Omental fat pad (tissue), 3 donors: ENCODE measurements at regions not wholly inside any gene's neighbourhood (a gene's known extent, or its start where the extent isn't known, plus 50 kb on each side); places are given as distances from the start of the nearest gene placed in this dataset.

Experiments used
- ATAC-seq: fragments of 150-250 bp; one replicate; pipeline ENCODE4 v1.9.1; 2016; ENCODE audit warnings: mild to moderate bottlenecking, moderate library complexity; ENCODE audit not compliant: low FRiP score
- DNase-seq: peaks from one replicate; pipeline ENCODE4 v3.0.0-alpha.2; 2019; ENCODE audit warnings: low spot score
- TF ChIP-seq, protein P1 (sequence below), 3 donors: fragments of 450-650 bp; IDR thresholded peaks; one replicate each; pipeline ENCODE4 v1.5.1; 2016 to 2017; ENCODE audit warnings: antibody characterized with exemption in 3 of 3, mild to moderate bottlenecking in 3 of 3, moderate library complexity in 2 of 3

DNA sequence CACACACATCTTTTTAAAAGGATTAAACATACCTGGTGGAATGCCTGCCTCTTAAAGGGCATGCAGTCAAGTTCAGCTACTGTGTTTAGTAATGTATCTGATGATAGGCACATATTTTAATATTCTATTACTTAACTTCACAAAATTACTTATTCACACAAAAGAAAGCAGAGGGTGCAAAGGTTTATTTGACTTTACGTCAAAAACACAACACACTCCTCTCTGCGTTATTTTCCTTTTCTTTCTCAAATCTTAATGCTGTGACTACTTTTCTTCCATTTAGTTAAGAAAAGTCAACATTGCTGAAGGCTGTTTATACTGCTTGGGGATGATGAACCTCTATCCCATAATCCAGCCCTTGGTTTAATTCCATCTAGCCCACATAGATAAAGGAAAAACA lies 127.9 kb upstream of the ST6GAL2 start:
- ATAC-seq (no peak), DNase-seq (no peak)
- TF ChIP-seq, protein P1, sequence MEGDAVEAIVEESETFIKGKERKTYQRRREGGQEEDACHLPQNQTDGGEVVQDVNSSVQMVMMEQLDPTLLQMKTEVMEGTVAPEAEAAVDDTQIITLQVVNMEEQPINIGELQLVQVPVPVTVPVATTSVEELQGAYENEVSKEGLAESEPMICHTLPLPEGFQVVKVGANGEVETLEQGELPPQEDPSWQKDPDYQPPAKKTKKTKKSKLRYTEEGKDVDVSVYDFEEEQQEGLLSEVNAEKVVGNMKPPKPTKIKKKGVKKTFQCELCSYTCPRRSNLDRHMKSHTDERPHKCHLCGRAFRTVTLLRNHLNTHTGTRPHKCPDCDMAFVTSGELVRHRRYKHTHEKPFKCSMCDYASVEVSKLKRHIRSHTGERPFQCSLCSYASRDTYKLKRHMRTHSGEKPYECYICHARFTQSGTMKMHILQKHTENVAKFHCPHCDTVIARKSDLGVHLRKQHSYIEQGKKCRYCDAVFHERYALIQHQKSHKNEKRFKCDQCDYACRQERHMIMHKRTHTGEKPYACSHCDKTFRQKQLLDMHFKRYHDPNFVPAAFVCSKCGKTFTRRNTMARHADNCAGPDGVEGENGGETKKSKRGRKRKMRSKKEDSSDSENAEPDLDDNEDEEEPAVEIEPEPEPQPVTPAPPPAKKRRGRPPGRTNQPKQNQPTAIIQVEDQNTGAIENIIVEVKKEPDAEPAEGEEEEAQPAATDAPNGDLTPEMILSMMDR (IDR thresholded peaks at IDR 0.05) = no peak

DNA sequence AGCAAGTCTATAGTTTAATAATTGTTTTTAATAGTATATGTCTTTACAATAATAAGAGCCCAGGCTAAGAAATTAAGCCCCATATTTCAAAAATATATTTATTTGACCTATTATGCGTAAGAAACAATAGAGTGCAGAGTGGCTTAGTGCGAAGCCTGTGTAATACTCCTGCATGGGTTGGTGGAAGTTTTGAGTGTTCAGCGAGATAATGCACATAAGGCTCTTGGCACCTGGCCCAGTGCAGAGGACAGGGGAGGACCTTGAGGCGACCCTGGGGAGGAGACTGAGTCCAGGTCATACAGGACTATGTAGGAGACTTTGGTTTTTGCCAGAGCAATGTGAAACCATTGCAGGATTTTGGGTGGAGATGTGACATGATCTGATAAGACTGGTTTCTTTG lies 132.4 kb upstream of the ST6GAL2 start:
- no peak for DNase-seq
- ATAC-seq = no peak
- TF ChIP-seq, protein P1 (IDR thresholded peaks at IDR 0.05) = no peak

DNA sequence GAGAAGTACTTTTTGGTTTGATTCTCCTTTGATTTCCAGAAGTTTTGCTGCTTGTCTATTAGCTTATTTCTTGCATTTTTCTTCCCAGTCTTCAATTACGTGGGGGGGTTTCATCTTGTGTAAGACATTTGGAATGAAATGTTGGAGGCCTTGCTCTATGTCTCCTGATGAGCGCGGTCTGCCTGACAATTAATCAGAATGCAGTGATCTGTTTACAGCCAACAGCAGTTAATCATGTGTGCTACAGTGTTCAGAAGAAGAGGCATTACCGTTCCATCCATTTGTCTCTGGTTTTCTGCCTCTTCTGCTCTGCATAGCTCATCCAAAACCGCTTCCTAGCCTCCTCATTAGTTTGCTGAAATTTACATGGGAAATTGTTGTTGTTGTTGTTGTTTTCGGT lies 134.4 kb upstream of the ST6GAL2 start:
- ATAC-seq (no peak), DNase-seq (no peak)
- TF ChIP-seq, protein P1 (IDR thresholded peaks at IDR 0.05) = no peak

DNA sequence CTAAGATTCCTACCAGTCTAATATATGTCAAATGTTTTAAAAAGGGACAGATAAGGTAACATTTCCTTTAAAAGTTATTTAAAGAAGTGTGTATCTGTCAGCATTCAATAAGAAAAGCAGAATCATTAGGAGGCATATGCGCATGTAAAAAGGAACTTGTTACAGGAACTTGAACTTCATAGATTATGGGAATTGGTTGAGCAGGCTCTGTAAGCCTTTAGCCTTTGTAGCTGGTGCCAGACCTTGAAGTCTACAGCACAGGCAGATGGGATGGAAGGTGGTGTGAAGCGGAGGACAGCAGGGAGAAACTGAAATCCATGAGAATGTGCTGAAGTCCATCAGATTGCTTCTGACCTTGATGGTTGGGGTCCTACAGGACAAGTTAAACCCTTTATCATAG lies 138.3 kb upstream of the ST6GAL2 start:
- TF ChIP-seq, protein P1 (IDR thresholded peaks at IDR 0.05) = no peak
- DNase-seq = no peak
- ATAC-seq = no peak

DNA sequence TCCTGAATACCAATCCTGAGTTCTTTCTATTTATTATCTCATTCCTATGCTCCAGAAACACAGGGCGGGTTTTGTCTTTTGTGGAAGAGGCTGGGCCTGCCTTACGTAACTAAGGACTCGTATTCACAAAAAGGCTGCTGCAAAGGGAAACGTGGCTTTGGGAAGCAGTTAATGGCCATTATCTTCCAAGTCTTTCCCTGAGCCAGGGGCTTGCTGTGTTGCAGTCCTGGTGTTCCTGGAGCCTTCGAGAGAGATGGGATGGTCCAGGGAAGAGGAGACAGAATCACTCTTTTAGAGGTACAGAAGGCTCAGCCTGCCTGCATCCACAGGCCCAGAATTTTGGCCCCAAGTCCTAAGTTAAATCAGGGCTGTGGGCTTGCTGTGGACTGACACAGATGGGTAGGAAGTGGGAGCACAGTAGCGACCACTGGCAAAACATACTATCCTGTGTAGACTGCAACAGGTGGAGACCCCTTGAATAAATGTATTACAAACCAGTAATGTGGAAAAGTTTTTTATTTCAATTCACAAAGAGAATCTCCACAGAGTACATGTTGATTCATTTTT lies 139.4 kb upstream of the ST6GAL2 start:
- ATAC-seq (no peak), DNase-seq (no peak)
- TF ChIP-seq, protein P1 (IDR thresholded peaks at IDR 0.05) = no peak

DNA sequence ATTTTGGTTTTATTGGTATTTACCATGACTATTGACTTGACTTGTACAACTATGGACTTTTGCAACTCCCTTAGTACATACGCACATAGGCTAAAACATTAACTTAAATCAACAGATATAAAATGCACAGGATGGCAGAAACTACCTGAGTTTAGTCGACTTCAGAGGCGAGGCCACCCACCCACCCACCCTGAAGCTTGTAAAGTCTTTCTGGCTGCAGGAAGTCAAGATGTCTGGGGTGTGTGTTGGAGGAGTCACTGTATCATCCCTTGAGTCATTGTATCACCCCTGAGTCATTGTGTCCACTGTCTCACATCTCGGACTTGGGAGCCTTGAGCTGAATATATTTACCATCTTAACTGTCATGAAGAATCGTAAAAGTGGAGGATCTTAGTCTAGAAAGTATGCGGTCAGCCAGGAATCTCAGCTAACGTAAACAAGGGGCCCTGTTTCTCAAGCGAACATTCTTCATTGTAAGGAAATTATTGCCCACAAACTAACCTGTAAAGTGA lies 140.0 kb upstream of the ST6GAL2 start:
- ATAC-seq (no peak), DNase-seq (no peak)
- TF ChIP-seq, protein P1 (IDR thresholded peaks at IDR 0.05) = no peak

DNA sequence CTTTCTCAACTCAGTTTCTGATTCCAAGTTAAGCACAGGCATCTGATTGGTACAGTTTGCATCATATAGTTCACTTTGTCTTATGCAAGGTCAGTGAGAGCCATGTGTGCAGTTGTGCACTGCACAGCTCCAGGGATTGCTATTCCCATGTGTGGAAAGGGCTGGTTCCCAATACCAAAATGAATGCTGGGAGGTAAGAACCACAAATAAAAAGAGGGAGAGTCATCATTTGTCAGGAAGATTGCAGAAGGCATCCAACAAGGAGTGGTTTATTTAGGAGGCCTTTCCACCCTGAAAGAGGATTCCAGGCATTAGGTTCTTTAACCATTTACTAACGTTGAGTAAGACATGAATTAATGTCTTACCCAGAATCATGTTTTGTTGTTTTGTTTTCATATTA lies 141.2 kb upstream of the ST6GAL2 start:
- no peak for DNase-seq
- TF ChIP-seq, protein P1 (IDR thresholded peaks at IDR 0.05) = no peak
- no peak for ATAC-seq
